HepG2 (cell line): ENCODE measurements at regions not wholly inside any gene's neighbourhood (a gene's known extent, or its start where the extent isn't known, plus 50 kb on each side); places are given as distances from the start of the nearest gene placed in this dataset.

Experiments
- ATAC-seq: fragments of 200-7000 bp; cut with Tn5 transposase; 3 replicates; pipeline ENCODE4 v1.9.1; 2020; ENCODE audit warnings: mild to moderate bottlenecking, moderate library complexity
- BruUV-seq: library from RNA; stranded (reverse); fragments of 400-500 nt; replicated peaks from 2 replicates; lab custom pipeline; 2021; lab: Mats Ljungman, UMichigan
- CTCF ChIA-PET: fragments of 300-600 bp; formaldehyde crosslinking; extraction: SDS; loops from one replicate; lab custom pipeline; 2021; ENCODE audit warnings: low total read pairs, inconsistent platforms, low intra/inter-chr PET ratio; lab: Yijun Ruan, JAX
- POLR2A ChIA-PET: fragments of 350-600 bp; sonication (Branson Sonifier 250); formaldehyde crosslinking; loops from one replicate; lab custom pipeline; 2020; ENCODE audit warnings: antibody characterized with exemption, inconsistent platforms; lab: Yijun Ruan, JAX
- DNase-seq: peaks from one replicate; pipeline ENCODE4 v3.0.0-alpha.2; 2015; ENCODE audit warnings: low spot score
- FAIRE-seq: peaks from 3 replicates; lab custom pipeline; 2011; peaks lifted over from hg19 to GRCh38; lab: Jason Lieb, UNC
- H2AFZ ChIP-seq: one replicate; pipeline ENCODE4 v1.6.1; 2011; ENCODE audit warnings: low read length, inconsistent platforms
- H3K27ac ChIP-seq: fragments of 300-600 bp; 3 replicates; pipeline ENCODE4 v1.8.0; 2011; ENCODE audit warnings: mixed run types, mild to moderate bottlenecking, mixed read lengths, low read length, inconsistent platforms; ENCODE audit not compliant: insufficient read depth; ENCODE audit errors: extremely low read length
- H3K27me3 ChIP-seq, 2 experiments: fragments of 200-600 bp in 1 of 2; 2 replicates in 1 of 2; 3 replicates in 1 of 2; pipeline versions ENCODE4 v1.6.0 to v1.8.0; 2011; ENCODE audit warnings: low read length in 2 of 2, mild to moderate bottlenecking in 2 of 2, moderate library complexity in 2 of 2, inconsistent platforms in 1 of 2; ENCODE audit not compliant: insufficient read depth in 2 of 2, control insufficient read depth in 1 of 2
- H3K36me3 ChIP-seq, 2 experiments: fragments of 200-600 bp in 1 of 2; replicated peaks in 1 of 2; 2 replicates in 1 of 2; 3 replicates in 1 of 2; pipeline versions ENCODE4 v1.5.1 to v1.8.0; 2011; ENCODE audit warnings: low read length in 2 of 2, inconsistent platforms in 1 of 2; ENCODE audit not compliant: insufficient read depth in 2 of 2, control insufficient read depth in 1 of 2
- H3K4me1 ChIP-seq: 2 replicates; pipeline ENCODE4 v1.5.1; 2012; ENCODE audit warnings: low read length, inconsistent platforms; ENCODE audit not compliant: insufficient read depth
- H3K4me2 ChIP-seq: 2 replicates; pipeline ENCODE4 v1.6.0; 2011; ENCODE audit warnings: low read depth, low read length, inconsistent platforms
- H3K4me3 ChIP-seq, 3 experiments: fragments of 200-600 bp in 1 of 3; sonication (generic), shearing (Covaris generic) in 1 of 3; replicated peaks in 1 of 3; 2 replicates each; pipeline ENCODE4 v1.5.1; 2011 to 2016; ENCODE audit warnings: low read length in 3 of 3, inconsistent platforms in 2 of 3, low read depth in 2 of 3, mild to moderate bottlenecking in 2 of 3, control low read depth in 1 of 3, mixed read lengths in 1 of 3; ENCODE audit not compliant: insufficient read depth in 1 of 3
- H3K79me2 ChIP-seq: one replicate; pipeline ENCODE4 v1.6.1; 2011; ENCODE audit warnings: low read length, inconsistent platforms; ENCODE audit not compliant: insufficient read depth
- H3K9ac ChIP-seq: 2 replicates; pipeline ENCODE4 v1.6.0; 2011; ENCODE audit warnings: mild to moderate bottlenecking, low read depth, low read length, inconsistent platforms; ENCODE audit not compliant: insufficient read depth
- H3K9me3 ChIP-seq: 2 replicates; pipeline ENCODE4 v1.5.1; 2012; ENCODE audit warnings: mild to moderate bottlenecking, low read length
- H4K20me1 ChIP-seq: 2 replicates; pipeline ENCODE4 v1.6.0; 2011; ENCODE audit warnings: inconsistent platforms, mild to moderate bottlenecking, low read length, moderate library complexity; ENCODE audit not compliant: insufficient read depth
- ERF ChIP-seq: IDR thresholded peaks from 2 replicates; pipeline ENCODE4 v1.6.1; 2018; ENCODE audit warnings: missing biosample characterization, missing genetic modification reagents
- FOSL2 ChIP-seq: sonication (generic); formaldehyde crosslinking; IDR thresholded peaks from 2 replicates; pipeline ENCODE4 v1.4.0; 2020; ENCODE audit warnings: missing genetic modification reagents
- HCFC1 ChIP-seq: fragments of 150-350 bp; IDR thresholded peaks from 2 replicates; pipeline ENCODE4 v1.6.1; 2014; ENCODE audit warnings: low read depth, low read length
- NR2F6 ChIP-seq, 2 experiments: IDR thresholded peaks; 2 replicates each; pipeline ENCODE4 v1.6.1; 2016; ENCODE audit warnings: antibody characterized with exemption in 1 of 2, mild to moderate bottlenecking in 1 of 2
- SP1 ChIP-seq, 2 experiments: fragments of 450-650 bp in 1 of 2; sonication (generic) in 1 of 2; formaldehyde crosslinking in 1 of 2; IDR thresholded peaks; 2 replicates each; pipeline versions ENCODE4 v1.4.0 to v1.6.1; 2016 to 2020; ENCODE audit warnings: missing genetic modification reagents in 1 of 2
- ZNF12 ChIP-seq: sonication (generic); formaldehyde crosslinking; IDR thresholded peaks from 2 replicates; pipeline ENCODE4 v1.5.0; 2020; ENCODE audit warnings: missing genetic modification reagents
- ZNF207 ChIP-seq: fragments of 450-650 bp; IDR thresholded peaks from 2 replicates; pipeline ENCODE4 v1.6.1; 2016; ENCODE audit warnings: antibody characterized with exemption, borderline replicate concordance
- ZNF460 ChIP-seq: sonication (generic); formaldehyde crosslinking; IDR thresholded peaks from 2 replicates; pipeline ENCODE4 v1.5.1; 2020; ENCODE audit warnings: missing genetic modification reagents, mild to moderate bottlenecking, borderline replicate concordance
- ZNF562 ChIP-seq: sonication (generic); formaldehyde crosslinking; IDR thresholded peaks from 2 replicates; pipeline ENCODE4 v1.8.0; 2022; ENCODE audit warnings: missing genetic modification reagents, borderline replicate concordance
- ZNF670 ChIP-seq: sonication (generic); formaldehyde crosslinking; IDR thresholded peaks from 2 replicates; pipeline ENCODE4 v1.8.0; 2022; ENCODE audit warnings: mild to moderate bottlenecking, missing genetic modification reagents, borderline replicate concordance
- WGBS: methylation state at CpG from one replicate; pipeline ENCODE4 v1.1.6; 2017; ENCODE audit warnings: low lambda C conversion rate; 5-methylcytosine and 5-hydroxymethylcytosine counted together
- in situ Hi-C: cut with HindIII; loops from 2 replicates; pipeline ENCODE4 v1.10.0; 2017; ENCODE audit warnings: low pct_unique_long_range_greater_than_20kb; ENCODE audit not compliant: extremely low pct_ligation_motif_present
- intact Hi-C: fragments of 100-400 bp; cut with micrococcal nuclease; formaldehyde crosslinking; loops from one replicate; pipeline ENCODE4 v1.10.0; 2022; ENCODE audit not compliant: unreplicated experiment
- TF ChIP-seq, protein P1 (sequence below): sonication (generic); formaldehyde crosslinking; IDR thresholded peaks from 2 replicates; pipeline ENCODE4 v1.4.0; 2020; ENCODE audit warnings: missing genetic modification reagents

DNA sequence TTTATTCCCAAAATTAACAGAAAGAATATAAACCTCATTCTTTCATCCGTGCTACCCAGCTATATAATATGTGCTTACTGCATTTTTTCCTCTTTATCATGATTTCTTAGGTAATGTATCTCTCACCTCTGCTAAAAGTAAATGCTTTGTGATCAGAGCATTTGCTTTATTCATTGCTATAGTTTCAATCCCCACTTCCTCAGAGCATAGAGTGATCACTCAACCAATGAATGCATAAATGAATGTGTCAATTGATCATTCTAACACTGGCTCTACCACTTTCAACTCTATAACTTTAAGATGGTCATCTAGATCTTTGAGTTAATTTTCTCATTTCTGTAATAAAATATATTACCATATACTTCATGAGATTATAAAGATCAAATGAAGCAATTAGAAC lies 719.2 kb downstream of the CETN3 start:
- H3K4me2 ChIP-seq: no peak overlapping the region
- ATAC-seq (no peak), DNase-seq (no peak), FAIRE-seq (no peak)
- no peaks in the 10 kb centered on the region; a peak in 1 of 5 replicates for H3K27me3 ChIP-seq
- TF ChIP-seq ZNF207 (no peak), ZNF562 (CRISPR knock-in tag) (no peak), ZNF460 (CRISPR knock-in tag) (no peak), HCFC1 (no peak), NR2F6 (IDR thresholded peaks at IDR 0.05) (no peak), NR2F6 (CRISPR knock-in tag; IDR thresholded peaks at IDR 0.05) (no peak), SP1 (IDR thresholded peaks at IDR 0.05) (no peak), SP1 (CRISPR knock-in tag; IDR thresholded peaks at IDR 0.05) (no peak)
- no TSS peak for BruUV-seq
- WGBS: 0% methylated on average over 1 of the region's 1 CpG
- H3K36me3 ChIP-seq: no peaks in the 10 kb centered on the region
- ChIA-PET CTCF (no interaction called here), POLR2A (no interaction called here)
- H3K27ac ChIP-seq: no peak overlapping the region
- H3K4me1 ChIP-seq: no peaks in the 10 kb centered on the region
- no peaks in the 10 kb centered on the region for H4K20me1 ChIP-seq
- H3K9ac ChIP-seq: no peak overlapping the region
- no peak overlapping the region for H3K4me3 ChIP-seq
- no peaks in the 10 kb centered on the region for H3K79me2 ChIP-seq
- in situ Hi-C loops: no loop called here
- intact Hi-C loops: no loop called here
- H3K9me3 ChIP-seq: no peaks in the 10 kb centered on the region
- no peak overlapping the region for H2AFZ ChIP-seq

DNA sequence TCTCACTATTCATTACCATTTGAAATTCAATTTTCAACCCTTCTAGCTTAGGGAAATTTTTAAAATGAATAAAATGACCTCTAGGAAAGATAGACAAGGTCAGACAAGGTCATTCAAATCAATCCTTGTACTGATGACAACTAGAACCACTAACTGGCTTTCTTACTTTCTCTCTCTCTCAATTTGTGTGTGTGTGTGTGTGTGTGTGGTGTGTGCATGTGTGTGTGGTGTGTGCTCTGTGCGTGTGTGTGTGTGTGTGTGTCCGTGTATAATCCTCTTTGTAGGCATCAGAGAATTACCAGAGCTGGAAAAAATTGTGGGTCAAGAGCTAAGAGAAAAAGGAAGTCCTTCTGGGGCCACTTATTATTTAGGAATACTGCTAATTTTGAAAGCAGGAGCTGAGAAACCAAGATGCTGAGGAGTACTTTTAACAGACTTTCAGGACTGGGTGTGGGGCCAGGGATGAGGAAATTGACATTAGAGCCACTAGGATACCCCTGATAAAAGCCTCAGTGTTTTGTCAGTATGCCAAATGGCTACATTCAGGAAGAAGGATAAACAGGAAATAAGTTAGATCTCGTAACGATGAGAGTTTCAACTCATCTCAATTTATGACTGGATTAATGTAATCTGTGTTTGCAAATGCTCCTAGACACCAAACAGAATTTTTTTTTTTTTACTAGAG lies 723.3 kb downstream of the CETN3 start:
- H2AFZ ChIP-seq: no peak overlapping the region
- H3K4me3 ChIP-seq: no peak overlapping the region
- no peak overlapping the region for H3K4me2 ChIP-seq
- no peak overlapping the region for H3K27ac ChIP-seq
- no TSS peak for BruUV-seq
- DNase-seq (no peak), ATAC-seq (no peak), FAIRE-seq (no peak)
- POLR2A ChIA-PET: no interaction called here
- no peaks in the 10 kb centered on the region for H4K20me1 ChIP-seq
- CTCF ChIA-PET: no interaction called here
- H3K9ac ChIP-seq: no peak overlapping the region
- no peaks in the 10 kb centered on the region; a peak in 1 of 5 replicates for H3K27me3 ChIP-seq
- in situ Hi-C loops: no loop called here
- no peaks in the 10 kb centered on the region for H3K9me3 ChIP-seq
- 20% methylated on average over 4 of the region's 4 CpGs for WGBS
- no peaks in the 10 kb centered on the region for H3K36me3 ChIP-seq
- intact Hi-C loops: no loop called here
- no peaks in the 10 kb centered on the region for H3K79me2 ChIP-seq
- no peaks in the 10 kb centered on the region for H3K4me1 ChIP-seq
- TF ChIP-seq ERF (no peak), FOSL2 (CRISPR knock-in tag) (no peak), ZNF12 (CRISPR knock-in tag) (no peak), ZNF670 (CRISPR knock-in tag) (no peak)
- TF ChIP-seq, protein P1, sequence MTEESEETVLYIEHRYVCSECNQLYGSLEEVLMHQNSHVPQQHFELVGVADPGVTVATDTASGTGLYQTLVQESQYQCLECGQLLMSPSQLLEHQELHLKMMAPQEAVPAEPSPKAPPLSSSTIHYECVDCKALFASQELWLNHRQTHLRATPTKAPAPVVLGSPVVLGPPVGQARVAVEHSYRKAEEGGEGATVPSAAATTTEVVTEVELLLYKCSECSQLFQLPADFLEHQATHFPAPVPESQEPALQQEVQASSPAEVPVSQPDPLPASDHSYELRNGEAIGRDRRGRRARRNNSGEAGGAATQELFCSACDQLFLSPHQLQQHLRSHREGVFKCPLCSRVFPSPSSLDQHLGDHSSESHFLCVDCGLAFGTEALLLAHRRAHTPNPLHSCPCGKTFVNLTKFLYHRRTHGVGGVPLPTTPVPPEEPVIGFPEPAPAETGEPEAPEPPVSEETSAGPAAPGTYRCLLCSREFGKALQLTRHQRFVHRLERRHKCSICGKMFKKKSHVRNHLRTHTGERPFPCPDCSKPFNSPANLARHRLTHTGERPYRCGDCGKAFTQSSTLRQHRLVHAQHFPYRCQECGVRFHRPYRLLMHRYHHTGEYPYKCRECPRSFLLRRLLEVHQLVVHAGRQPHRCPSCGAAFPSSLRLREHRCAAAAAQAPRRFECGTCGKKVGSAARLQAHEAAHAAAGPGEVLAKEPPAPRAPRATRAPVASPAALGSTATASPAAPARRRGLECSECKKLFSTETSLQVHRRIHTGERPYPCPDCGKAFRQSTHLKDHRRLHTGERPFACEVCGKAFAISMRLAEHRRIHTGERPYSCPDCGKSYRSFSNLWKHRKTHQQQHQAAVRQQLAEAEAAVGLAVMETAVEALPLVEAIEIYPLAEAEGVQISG (CRISPR knock-in tag): no peak
- TF ChIP-seq, all 625 proteins: peak for 0
